ENCODE measurements at regions not wholly inside any gene's neighbourhood (a gene's known extent, or its start where the extent isn't known, plus 50 kb on each side); places are given as distances from the start of the nearest gene placed in this dataset.
A peak's percentile ranks its signal among the peaks of the same experiment; 100 is the strongest.

DNA sequence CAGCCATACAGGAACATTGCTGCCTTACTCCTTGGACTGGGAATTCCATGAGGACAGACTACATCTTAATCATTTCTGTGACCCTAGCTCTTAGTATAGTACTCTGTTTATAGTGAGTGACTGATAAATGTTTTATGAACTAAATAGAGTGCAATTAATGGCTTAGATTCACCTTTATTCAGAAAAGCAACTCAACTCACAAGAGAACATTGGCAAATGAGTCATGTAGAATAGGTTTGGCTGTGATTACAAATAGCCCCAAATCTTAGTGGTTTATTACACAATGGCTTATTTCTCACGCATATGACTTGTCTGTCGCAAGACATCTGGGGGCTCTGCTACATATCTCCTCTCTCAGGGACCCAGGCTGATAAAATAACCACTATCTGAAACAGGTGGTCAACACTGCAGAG is 121.6 kb upstream of the KL start:
- peaks cover 0 to 3% (median 0%) of the 10 kb centered on the region in 3 donors for H3K27me3 Mint-ChIP-seq (ENCODE audit: low read depth in 3 of 3)
- peak; percentile 3 to 53 (median 16) for DNase-seq
- intact Hi-C loops (cut with micrococcal nuclease), result no loop called here

DNA sequence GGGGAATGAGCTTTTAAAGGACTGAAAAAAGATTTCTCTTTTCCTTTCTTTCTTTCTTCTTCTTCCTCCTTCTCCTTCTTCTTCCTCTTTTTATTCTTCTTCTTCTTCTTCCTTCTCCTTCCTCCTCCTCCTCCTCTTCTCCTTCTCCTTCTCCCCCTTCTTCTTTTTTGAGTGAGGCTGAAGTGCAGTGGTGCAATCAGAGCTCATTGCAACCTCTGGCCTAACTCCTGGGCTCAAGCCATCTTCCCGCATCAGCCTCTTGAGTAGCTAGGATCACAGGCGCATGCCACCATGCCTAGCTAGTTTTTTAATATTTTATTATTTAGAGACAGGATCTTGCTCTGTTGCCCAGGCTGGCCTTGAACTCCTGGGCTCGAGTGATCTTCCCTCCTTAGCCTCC is 120.9 kb upstream of the KL start:
- Histone ChIP-seq H3K4me2 (replicated peaks; ENCODE audit: extremely low read depth, low read length, poor library complexity, severe bottlenecking) (no peak overlapping the region), H3K36me3 (replicated peaks in 1 of 2; ENCODE audit: control insufficient read depth in 1 of 2, insufficient read depth in 2 of 2, low read length in 2 of 2) (no peaks in the 10 kb centered on the region)

More for the DNA sequence above, 121.6 kb upstream of the KL start:
- H3K4me1 ChIP-seq (ENCODE audit: control insufficient read depth in 1 of 2, insufficient read depth in 2 of 2, low read length in 2 of 2), result peaks cover 7 to 19% of the 10 kb centered on the region in 2 donors
- peak overlapping the region in 2 of 7 donors; percentile 70 to 76 for H3K27ac Mint-ChIP-seq
- no peaks in the 10 kb centered on the region for H3K27me3 ChIP-seq (ENCODE audit: control insufficient read depth in 2 of 2, insufficient read depth in 2 of 2, low read length in 2 of 2)
- H3K9ac ChIP-seq (ENCODE audit: insufficient read depth, low read length, poor library complexity, severe bottlenecking), result no peak overlapping the region
- H4K20me1 ChIP-seq (ENCODE audit: insufficient read depth, low read length), result no peaks in the 10 kb centered on the region
- H3K79me2 ChIP-seq (ENCODE audit: insufficient read depth, low read length), result no peaks in the 10 kb centered on the region
- TF ChIP-seq, protein P1, sequence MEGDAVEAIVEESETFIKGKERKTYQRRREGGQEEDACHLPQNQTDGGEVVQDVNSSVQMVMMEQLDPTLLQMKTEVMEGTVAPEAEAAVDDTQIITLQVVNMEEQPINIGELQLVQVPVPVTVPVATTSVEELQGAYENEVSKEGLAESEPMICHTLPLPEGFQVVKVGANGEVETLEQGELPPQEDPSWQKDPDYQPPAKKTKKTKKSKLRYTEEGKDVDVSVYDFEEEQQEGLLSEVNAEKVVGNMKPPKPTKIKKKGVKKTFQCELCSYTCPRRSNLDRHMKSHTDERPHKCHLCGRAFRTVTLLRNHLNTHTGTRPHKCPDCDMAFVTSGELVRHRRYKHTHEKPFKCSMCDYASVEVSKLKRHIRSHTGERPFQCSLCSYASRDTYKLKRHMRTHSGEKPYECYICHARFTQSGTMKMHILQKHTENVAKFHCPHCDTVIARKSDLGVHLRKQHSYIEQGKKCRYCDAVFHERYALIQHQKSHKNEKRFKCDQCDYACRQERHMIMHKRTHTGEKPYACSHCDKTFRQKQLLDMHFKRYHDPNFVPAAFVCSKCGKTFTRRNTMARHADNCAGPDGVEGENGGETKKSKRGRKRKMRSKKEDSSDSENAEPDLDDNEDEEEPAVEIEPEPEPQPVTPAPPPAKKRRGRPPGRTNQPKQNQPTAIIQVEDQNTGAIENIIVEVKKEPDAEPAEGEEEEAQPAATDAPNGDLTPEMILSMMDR (IDR thresholded peaks at IDR 0.05), result no peak
- H3K4me3 Mint-ChIP-seq, result no peak overlapping the region
- no peak overlapping the region for H2AFZ ChIP-seq (ENCODE audit: insufficient read depth, low read depth, low read length, poor library complexity, severe bottlenecking)
- H3K36me3 ChIP-seq (replicated peaks in 1 of 2; ENCODE audit: control insufficient read depth in 1 of 2, insufficient read depth in 2 of 2, low read length in 2 of 2), result no peaks in the 10 kb centered on the region
- H3K4me2 ChIP-seq (replicated peaks; ENCODE audit: extremely low read depth, low read length, poor library complexity, severe bottlenecking), result no peak overlapping the region
- peaks cover 0 to 14% of the 10 kb centered on the region in 2 donors for H3K9me3 ChIP-seq (replicated peaks in 1 of 2; ENCODE audit: control insufficient read depth in 1 of 2, insufficient read depth in 1 of 2, low read length in 2 of 2)
- no peak overlapping the region for H3K4me3 ChIP-seq (replicated peaks in 1 of 3; ENCODE audit: low read depth in 2 of 3, low read length in 3 of 3)
- peaks cover 11 to 19% (median 18%) of the 10 kb centered on the region in 7 donors for H3K9me3 Mint-ChIP-seq
- H3K27ac ChIP-seq (ENCODE audit: low read depth in 1 of 2, low read length in 2 of 2), result peak overlapping the region in 1 of 2 donors; percentile 50
- no peaks in the 10 kb centered on the region for H3K36me3 Mint-ChIP-seq
- no CpG with 5 or more reads among the region's 2 CpGs for WGBS (ENCODE audit: insufficient coverage)
- H3K4me1 Mint-ChIP-seq, result peaks cover 23% of the 10 kb centered on the region

More for the DNA sequence above, 120.9 kb upstream of the KL start:
- peak overlapping the region in 1 of 2 donors; percentile 50 for H3K27ac ChIP-seq (ENCODE audit: low read depth in 1 of 2, low read length in 2 of 2)
- H3K4me3 ChIP-seq (replicated peaks in 1 of 3; ENCODE audit: low read depth in 2 of 3, low read length in 3 of 3), result no peak overlapping the region
- Mint-ChIP-seq H3K27ac (peak overlapping the region in 5 of 7 donors; percentile 28 to 76 (median 70)), H3K4me1 (peaks cover 23% of the 10 kb centered on the region), H3K36me3 (no peaks in the 10 kb centered on the region), H3K4me3 (no peak overlapping the region), H3K27me3 (ENCODE audit: low read depth in 3 of 3) (peaks cover 0 to 3% (median 0%) of the 10 kb centered on the region in 3 donors), H3K9me3 (peaks cover 10 to 19% (median 17%) of the 10 kb centered on the region in 7 donors)
- TF ChIP-seq, protein P1 (IDR thresholded peaks at IDR 0.05), result no peak
- no peaks in the 10 kb centered on the region for H3K79me2 ChIP-seq (ENCODE audit: insufficient read depth, low read length)
- H2AFZ ChIP-seq (ENCODE audit: insufficient read depth, low read depth, low read length, poor library complexity, severe bottlenecking), result no peak overlapping the region
- no peak overlapping the region for H3K9ac ChIP-seq (ENCODE audit: insufficient read depth, low read length, poor library complexity, severe bottlenecking)
- intact Hi-C loops (cut with micrococcal nuclease), result no loop called here
- peaks cover 7 to 19% of the 10 kb centered on the region in 2 donors for H3K4me1 ChIP-seq (ENCODE audit: control insufficient read depth in 1 of 2, insufficient read depth in 2 of 2, low read length in 2 of 2)
- H4K20me1 ChIP-seq (ENCODE audit: insufficient read depth, low read length), result no peaks in the 10 kb centered on the region
- peaks cover 0 to 12% of the 10 kb centered on the region in 2 donors for H3K9me3 ChIP-seq (replicated peaks in 1 of 2; ENCODE audit: control insufficient read depth in 1 of 2, insufficient read depth in 1 of 2, low read length in 2 of 2)
- peak in 1 of 3 donors; percentile 7 for DNase-seq
- no CpG with 5 or more reads among the region's 3 CpGs for WGBS (ENCODE audit: insufficient coverage)
- H3K27me3 ChIP-seq (ENCODE audit: control insufficient read depth in 2 of 2, insufficient read depth in 2 of 2, low read length in 2 of 2), result no peaks in the 10 kb centered on the region

Data from CD14-positive monocyte (primary cell).